HG03378 (cell line): ENCODE measurements at regions not wholly inside any gene's neighbourhood (a gene's known extent, or its start where the extent isn't known, plus 50 kb on each side); places are given as distances from the start of the nearest gene placed in this dataset.

Source experiments
- ATAC-seq: cut with Tn5 transposase; IDR thresholded peaks from one replicate; pipeline ENCODE4 v1.9.1; 2021; ENCODE audit warnings: mild to moderate bottlenecking, moderate library complexity; ENCODE audit not compliant: unreplicated experiment

- no peak for ATAC-seq
Measured at GRCh38 chr11:97800891-97801290, 1219.9 kb upstream of the CNTN5 start.

- ATAC-seq: no peak
Measured at GRCh38 chr11:97814325-97814959, 1206.3 kb upstream of the CNTN5 start.

- ATAC-seq: no peak
Measured at GRCh38 chr11:97815667-97816066, 1205.1 kb upstream of the CNTN5 start.

GRCh38 chr11:97832451-97832850 is 1188.3 kb upstream of the CNTN5 start:
- ATAC-seq: no peak

- no peak for ATAC-seq
Measured at GRCh38 chr11:97833412-97833811, 1187.3 kb upstream of the CNTN5 start.

- no peak for ATAC-seq
Measured at GRCh38 chr11:97844016-97844415, 1176.7 kb upstream of the CNTN5 start.

GRCh38 chr11:97847730-97848129 is 1173.0 kb upstream of the CNTN5 start:
- ATAC-seq: no peak

GRCh38 chr11:97850701-97851100 is 1170.0 kb upstream of the CNTN5 start:
- ATAC-seq: no peak

- ATAC-seq: no peak
Measured at GRCh38 chr11:97854357-97854756, 1166.4 kb upstream of the CNTN5 start.

- no peak for ATAC-seq
Measured at GRCh38 chr11:97854877-97855276, 1165.9 kb upstream of the CNTN5 start.

GRCh38 chr11:97856666-97857065 is 1164.1 kb upstream of the CNTN5 start:
- ATAC-seq: no peak

- ATAC-seq: no peak
Measured at GRCh38 chr11:97860237-97860636, 1160.5 kb upstream of the CNTN5 start.

GRCh38 chr11:97862021-97862420 is 1158.7 kb upstream of the CNTN5 start:
- ATAC-seq: no peak

- ATAC-seq: no peak
Measured at GRCh38 chr11:97865424-97866012, 1155.2 kb upstream of the CNTN5 start.

- ATAC-seq: no peak
Measured at GRCh38 chr11:97871816-97872215, 1148.9 kb upstream of the CNTN5 start.

GRCh38 chr11:97880209-97880608 is 1140.5 kb upstream of the CNTN5 start:
- ATAC-seq: no peak

- ATAC-seq: no peak
Measured at GRCh38 chr11:97883086-97883485, 1137.7 kb upstream of the CNTN5 start.

GRCh38 chr11:97888641-97889040 is 1132.1 kb upstream of the CNTN5 start:
- no peak for ATAC-seq

GRCh38 chr11:97890466-97890865 is 1130.3 kb upstream of the CNTN5 start:
- ATAC-seq: no peak

- ATAC-seq: no peak
Measured at GRCh38 chr11:97893612-97894011, 1127.1 kb upstream of the CNTN5 start.

GRCh38 chr11:97894978-97895377 is 1125.8 kb upstream of the CNTN5 start:
- no peak for ATAC-seq

GRCh38 chr11:97895572-97895971 is 1125.2 kb upstream of the CNTN5 start:
- ATAC-seq: no peak

GRCh38 chr11:97902828-97903227 is 1117.9 kb upstream of the CNTN5 start:
- no peak for ATAC-seq
